ENCODE measurements at regions not wholly inside any gene's neighbourhood (a gene's known extent, or its start where the extent isn't known, plus 50 kb on each side); places are given as distances from the start of the nearest gene placed in this dataset.

DNA sequence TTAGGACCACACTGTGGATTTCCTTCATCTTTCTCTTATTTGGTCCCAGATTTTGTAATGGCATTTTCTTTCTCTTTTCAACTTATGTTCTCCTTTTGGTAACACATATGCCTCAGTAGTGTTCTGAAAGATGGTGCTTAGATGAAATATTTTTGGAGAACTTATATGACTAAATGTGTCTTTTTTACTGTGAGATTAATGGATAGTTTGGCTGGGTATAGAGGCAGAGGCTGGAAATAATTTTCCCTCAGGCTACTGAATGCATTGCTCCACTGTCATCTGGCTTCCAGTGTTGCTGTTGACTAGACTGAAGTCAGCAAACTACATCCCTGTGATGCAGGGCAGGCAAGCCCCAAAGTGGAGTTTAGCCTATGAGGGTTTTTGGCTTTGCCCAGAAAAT lies 450.9 kb downstream of the DMAC1 start (continued):
- TF ChIP-seq KDM1A (IDR thresholded peaks at IDR 0.05; ENCODE audit: borderline replicate concordance, low read length) (no peak), TCF12 (IDR thresholded peaks at IDR 0.05; ENCODE audit: low read depth, low read length) (no peak)

All from H1 (cell line).